Effector memory CD8-positive, alpha-beta T cell (primary cell): ENCODE measurements at regions not wholly inside any gene's neighbourhood (a gene's known extent, or its start where the extent isn't known, plus 50 kb on each side); places are given as distances from the start of the nearest gene placed in this dataset.

Source experiments
- ATAC-seq: fragments of 150-1000 bp; cut with Tn5 transposase; replicated peaks from 2 replicates; pipeline ENCODE4 v1.10.0; 2021; ENCODE audit warnings: mild to moderate bottlenecking, moderate library complexity
- DNase-seq, 3 experiments: peaks; one replicate each; pipeline ENCODE4 v3.0.0; 2021
- H3K27ac Mint-ChIP-seq, 2 donors: one replicate each; pipeline ENCODE4 v1.8.0; 2022; ENCODE audit warnings: mild to moderate bottlenecking in 2 of 2, mixed read lengths in 2 of 2, moderate library complexity in 2 of 2
- H3K27me3 Mint-ChIP-seq, 2 donors: one replicate each; pipeline ENCODE4 v1.8.0; 2022; ENCODE audit warnings: mixed read lengths in 2 of 2
- H3K36me3 Mint-ChIP-seq: one replicate; pipeline ENCODE4 v1.8.0; 2022; ENCODE audit warnings: mild to moderate bottlenecking, moderate library complexity, mixed read lengths; ENCODE audit not compliant: insufficient read depth
- H3K4me1 Mint-ChIP-seq, 2 donors: one replicate each; pipeline ENCODE4 v1.8.0; 2022; ENCODE audit warnings: low read depth in 2 of 2, mixed read lengths in 2 of 2
- H3K4me3 Mint-ChIP-seq, 2 donors: one replicate each; pipeline ENCODE4 v1.8.0; 2022; ENCODE audit warnings: mild to moderate bottlenecking in 2 of 2, mixed read lengths in 2 of 2, moderate library complexity in 2 of 2
- H3K9me3 Mint-ChIP-seq, 2 donors: one replicate each; pipeline ENCODE4 v1.8.0; 2022; ENCODE audit warnings: mixed read lengths in 2 of 2

DNA sequence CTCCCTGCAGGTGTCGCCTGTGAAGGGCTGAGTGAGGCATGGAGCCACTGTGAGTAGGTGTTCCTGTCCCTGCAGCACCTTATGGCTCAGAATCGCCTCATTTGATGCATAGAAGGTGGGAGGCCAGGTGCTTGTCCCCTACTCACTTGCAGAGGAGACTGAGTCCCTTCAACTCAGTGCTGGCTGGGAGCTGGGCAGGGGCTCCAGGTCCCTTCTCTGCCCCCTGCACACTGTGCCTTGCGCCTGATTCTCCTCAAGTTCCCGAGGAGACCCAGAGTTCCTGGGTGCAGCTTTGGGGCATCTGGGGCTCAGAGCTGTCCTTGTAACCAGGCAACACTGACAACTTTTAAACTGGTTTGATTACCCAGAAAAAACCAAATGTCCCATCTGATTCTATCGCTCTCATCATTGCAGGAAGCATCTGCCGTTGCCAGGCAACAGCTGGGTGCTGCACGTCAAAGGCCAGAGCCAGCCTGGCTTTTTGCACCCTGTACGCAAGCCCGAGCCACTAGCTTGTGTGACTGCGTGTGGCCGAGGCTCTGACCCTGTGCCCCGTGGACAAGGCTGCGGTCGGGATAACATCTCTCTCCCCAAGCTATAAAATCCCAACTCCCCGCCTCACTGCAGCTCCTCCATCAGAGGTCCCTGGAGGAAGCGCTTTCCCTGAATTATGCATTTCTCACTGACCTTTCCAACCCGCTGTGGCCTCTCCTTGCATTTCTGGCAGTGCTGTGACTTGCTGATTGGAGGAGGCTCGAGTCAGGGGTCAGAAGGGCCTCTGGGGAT is 130.8 kb upstream of the HDAC4 start:
- Mint-ChIP-seq H3K9me3 (peaks cover 0 to 2% of the 10 kb centered on the region in 2 donors), H3K4me1 (peaks cover 8 to 9% of the 10 kb centered on the region in 2 donors), H3K27me3 (peaks cover 8 to 10% of the 10 kb centered on the region in 2 donors), H3K27ac (no peak overlapping the region), H3K4me3 (no peak overlapping the region), H3K36me3 (no peaks in the 10 kb centered on the region)
- DNase-seq (no peak), ATAC-seq (no peak)

DNA sequence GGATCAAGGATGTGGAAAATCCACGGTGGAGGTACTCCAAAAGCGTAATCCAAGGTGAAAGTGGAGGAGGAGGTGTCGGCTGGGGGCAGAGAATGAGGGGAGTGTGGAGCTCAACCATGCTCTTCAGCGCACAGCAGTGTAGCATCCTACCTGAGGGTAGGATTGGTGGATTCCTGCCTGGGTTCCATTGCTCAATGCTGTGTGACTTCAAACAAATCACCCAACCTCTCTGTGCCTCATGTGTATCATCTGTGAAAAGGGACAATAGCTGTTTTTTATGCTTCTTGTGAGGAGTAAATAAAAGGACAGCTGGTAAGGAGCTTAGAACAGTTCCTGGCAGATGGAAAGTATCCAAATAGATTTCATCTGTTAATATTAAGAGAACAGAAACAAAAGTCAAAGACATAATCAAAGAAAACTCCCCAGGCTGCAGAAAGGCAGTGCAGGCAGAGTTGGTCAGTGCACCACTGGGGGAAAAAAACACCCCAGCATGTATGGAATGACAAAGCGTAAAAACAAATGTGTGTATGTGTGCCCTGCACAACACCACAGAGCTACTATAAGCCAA is 130.0 kb upstream of the HDAC4 start:
- H3K4me1 Mint-ChIP-seq: peaks cover 8 to 9% of the 10 kb centered on the region in 2 donors
- DNase-seq (no peak), ATAC-seq (no peak)
- H3K27me3 Mint-ChIP-seq: peaks cover 14 to 17% of the 10 kb centered on the region in 2 donors
- peaks cover 0 to 2% of the 10 kb centered on the region in 2 donors for H3K9me3 Mint-ChIP-seq
- H3K27ac Mint-ChIP-seq: peak overlapping the region in 1 of 2 donors; percentile 9
- no peak overlapping the region for H3K4me3 Mint-ChIP-seq
- H3K36me3 Mint-ChIP-seq: no peaks in the 10 kb centered on the region

DNA sequence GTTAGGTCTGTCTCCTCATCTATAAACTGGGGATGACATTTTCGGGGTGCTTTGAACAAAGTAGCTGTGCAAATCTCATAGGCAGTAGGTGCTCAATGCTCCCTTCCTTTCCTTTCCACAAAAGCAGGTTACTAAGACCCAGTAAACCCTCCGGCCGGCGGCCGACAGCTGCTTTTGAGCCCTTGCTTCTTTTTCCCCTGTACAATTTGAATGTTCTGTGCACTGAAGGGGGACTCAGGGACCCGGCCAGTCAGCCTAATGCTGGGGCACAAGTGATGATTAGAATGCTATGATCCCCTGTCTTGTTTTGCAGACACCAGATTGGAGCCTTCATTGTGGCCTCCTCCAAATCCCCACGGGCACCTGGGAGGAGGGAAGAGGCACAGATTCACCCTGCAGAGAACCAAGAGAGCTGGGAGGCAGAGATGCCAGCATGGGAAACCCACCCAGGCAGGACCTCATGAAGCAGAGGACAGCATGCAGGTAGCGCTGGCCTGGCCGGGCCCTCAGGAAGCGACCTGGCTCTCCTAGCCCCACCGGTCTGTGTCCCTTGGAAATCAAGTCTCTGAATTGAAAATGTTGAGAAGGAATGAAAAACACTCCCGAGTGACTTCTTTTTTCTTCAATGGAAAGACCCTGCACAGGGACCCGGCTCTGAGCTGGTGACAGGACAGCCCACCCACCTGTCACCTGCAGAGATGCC is 128.6 kb upstream of the HDAC4 start:
- Mint-ChIP-seq H3K9me3 (no peaks in the 10 kb centered on the region), H3K27ac (no peak overlapping the region), H3K27me3 (peaks cover 19 to 30% of the 10 kb centered on the region in 2 donors), H3K4me3 (no peak overlapping the region), H3K36me3 (no peaks in the 10 kb centered on the region), H3K4me1 (peaks cover 7 to 8% of the 10 kb centered on the region in 2 donors)
- DNase-seq (no peak), ATAC-seq (no peak)

DNA sequence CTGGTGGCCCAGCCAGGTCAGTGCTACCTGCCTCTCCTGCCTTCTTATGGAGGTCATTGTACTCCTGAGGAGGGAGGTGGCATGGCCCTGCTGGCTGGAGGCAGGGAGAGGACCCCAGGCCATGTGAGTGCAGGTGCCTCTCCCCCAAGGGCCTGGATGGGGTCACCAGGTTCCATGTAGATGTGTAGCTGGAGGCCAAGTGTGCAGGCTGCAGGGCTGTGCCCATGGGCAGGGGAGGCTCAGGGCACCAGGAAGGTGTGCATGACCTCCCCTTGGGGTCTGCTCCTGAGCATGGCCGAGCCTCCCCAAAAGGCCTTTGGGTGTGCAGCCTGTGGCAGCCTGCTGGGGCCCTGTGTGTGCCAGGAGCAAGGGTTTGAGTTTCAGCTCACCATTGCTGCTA is 128.1 kb upstream of the HDAC4 start:
- H3K4me1 Mint-ChIP-seq: peaks cover 3 to 6% of the 10 kb centered on the region in 2 donors
- no peaks in the 10 kb centered on the region for H3K36me3 Mint-ChIP-seq
- no peak overlapping the region for H3K27ac Mint-ChIP-seq
- peaks cover 19 to 30% of the 10 kb centered on the region in 2 donors for H3K27me3 Mint-ChIP-seq
- H3K9me3 Mint-ChIP-seq: no peaks in the 10 kb centered on the region
- H3K4me3 Mint-ChIP-seq: no peak overlapping the region
- DNase-seq: no peak
- no peak for ATAC-seq

DNA sequence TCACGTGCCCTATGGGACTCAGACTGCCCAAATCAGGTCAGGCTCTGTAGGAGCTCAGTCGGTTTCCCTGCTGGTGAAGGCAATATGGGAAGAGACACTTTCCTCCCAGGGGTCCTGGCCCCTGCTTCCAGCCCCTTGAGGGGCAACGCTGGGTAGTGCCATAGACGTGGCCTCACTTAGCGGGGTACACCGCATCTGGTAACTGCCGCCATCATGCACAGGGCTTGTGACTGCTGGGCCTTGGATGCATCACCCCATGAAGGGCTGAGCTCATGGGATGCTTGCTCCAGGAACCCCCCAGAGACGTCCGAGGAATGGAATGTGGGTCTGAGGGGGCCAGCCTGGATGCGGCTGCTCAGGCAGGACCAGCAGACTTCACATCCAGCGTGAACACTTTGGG is 127.3 kb upstream of the HDAC4 start:
- Mint-ChIP-seq H3K9me3 (no peaks in the 10 kb centered on the region), H3K4me1 (peaks cover 0 to under 1% of the 10 kb centered on the region in 2 donors), H3K27ac (no peak overlapping the region), H3K36me3 (no peaks in the 10 kb centered on the region), H3K4me3 (no peak overlapping the region), H3K27me3 (peaks cover 19 to 30% of the 10 kb centered on the region in 2 donors)
- DNase-seq (no peak), ATAC-seq (no peak)

DNA sequence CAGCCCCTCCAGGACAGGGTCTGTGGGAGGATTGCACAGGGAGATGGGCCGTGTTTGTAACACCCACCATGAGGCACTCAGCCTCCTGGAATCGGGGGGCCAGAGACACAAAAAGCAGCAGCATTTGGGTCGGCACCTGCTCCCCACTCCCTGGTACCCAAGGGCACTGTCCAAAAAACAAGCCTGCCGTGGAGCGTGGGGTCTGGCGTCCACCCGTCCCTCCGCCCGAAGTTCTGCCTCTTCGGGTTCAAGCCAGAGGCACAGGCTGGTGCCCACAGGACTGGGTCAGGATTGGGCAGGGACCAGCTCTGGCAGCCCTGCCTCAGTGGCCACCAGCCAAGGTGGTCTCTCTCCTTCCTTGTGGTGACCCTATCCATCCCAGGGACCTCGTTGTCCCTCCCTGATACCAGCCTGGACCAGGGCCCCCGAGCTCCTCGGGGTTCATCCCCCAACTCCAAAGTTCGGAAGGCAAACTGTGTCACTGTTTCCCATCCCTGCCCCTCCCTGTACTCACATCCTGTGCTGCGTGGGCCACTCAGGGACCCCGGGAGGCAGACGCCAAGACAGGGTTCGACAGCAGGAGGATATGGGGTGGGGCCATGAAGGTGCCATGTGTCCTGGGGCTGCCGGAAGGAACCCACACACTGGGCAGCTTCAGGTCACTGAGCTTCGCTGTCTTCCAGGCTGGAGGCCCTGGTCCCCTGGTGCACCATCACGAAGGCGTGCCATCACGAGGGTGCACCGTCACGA is 126.0 kb upstream of the HDAC4 start:
- no peaks in the 10 kb centered on the region for H3K36me3 Mint-ChIP-seq
- no peak overlapping the region for H3K4me3 Mint-ChIP-seq
- no peaks in the 10 kb centered on the region for H3K9me3 Mint-ChIP-seq
- peaks cover 0 to 3% of the 10 kb centered on the region in 2 donors for H3K4me1 Mint-ChIP-seq
- H3K27me3 Mint-ChIP-seq: peaks cover 19 to 41% of the 10 kb centered on the region in 2 donors
- no peak for DNase-seq
- no peak overlapping the region for H3K27ac Mint-ChIP-seq
- ATAC-seq: no peak

DNA sequence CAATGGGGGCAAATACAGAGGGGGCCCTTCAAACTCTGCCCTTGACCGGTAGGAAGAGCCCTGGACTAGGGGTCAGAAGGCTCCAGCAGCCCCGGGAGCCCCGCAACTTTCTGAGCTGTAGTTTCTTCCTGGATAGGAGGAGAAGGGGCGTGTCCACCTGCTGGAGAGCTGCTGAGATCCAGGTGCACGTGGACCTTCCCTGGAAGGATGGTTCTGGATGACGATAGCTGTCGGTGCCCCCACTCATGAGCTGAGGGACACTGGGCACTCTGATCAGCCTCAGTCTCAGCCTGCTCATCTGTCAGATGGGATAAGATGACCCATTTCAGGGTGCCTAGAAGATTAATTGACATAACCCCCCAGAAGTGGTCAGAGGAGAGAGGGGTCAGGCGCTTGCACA is 125.2 kb upstream of the HDAC4 start:
- ATAC-seq: no peak
- no peaks in the 10 kb centered on the region for H3K9me3 Mint-ChIP-seq
- H3K4me3 Mint-ChIP-seq: no peak overlapping the region

DNA sequence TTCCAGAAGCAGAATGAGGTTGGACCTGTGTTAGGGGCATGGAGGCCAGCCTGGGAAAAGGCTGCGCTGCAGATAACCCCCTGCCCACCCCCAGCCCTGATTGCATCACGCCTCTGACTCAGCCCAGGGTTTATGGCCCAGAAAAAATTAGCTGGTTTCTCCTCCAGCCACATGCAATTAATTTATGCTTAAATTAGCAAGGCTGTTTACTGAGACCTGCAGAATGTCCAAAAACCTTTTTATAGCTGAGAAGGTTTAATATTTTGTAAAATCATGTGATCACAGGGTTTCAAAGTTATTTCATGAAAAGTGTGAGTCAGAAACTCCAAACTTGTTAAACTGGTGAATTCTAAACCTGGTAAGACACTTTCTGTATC is 123.1 kb upstream of the HDAC4 start:
- DNase-seq (no peak), ATAC-seq (no peak)
- H3K27me3 Mint-ChIP-seq: peaks cover 11 to 36% of the 10 kb centered on the region in 2 donors
- H3K4me1 Mint-ChIP-seq: peaks cover 0 to 3% of the 10 kb centered on the region in 2 donors
- H3K9me3 Mint-ChIP-seq: no peaks in the 10 kb centered on the region
- no peaks in the 10 kb centered on the region for H3K36me3 Mint-ChIP-seq
- H3K4me3 Mint-ChIP-seq: no peak overlapping the region
- H3K27ac Mint-ChIP-seq: no peak overlapping the region

More for the DNA sequence above, 125.2 kb upstream of the HDAC4 start:
- H3K27ac Mint-ChIP-seq: peak overlapping the region in 1 of 2 donors; percentile 15
- H3K4me1 Mint-ChIP-seq: peaks cover 0 to 3% of the 10 kb centered on the region in 2 donors
- H3K27me3 Mint-ChIP-seq: peaks cover 19 to 41% of the 10 kb centered on the region in 2 donors
- H3K36me3 Mint-ChIP-seq: no peaks in the 10 kb centered on the region
- DNase-seq: no peak

DNA sequence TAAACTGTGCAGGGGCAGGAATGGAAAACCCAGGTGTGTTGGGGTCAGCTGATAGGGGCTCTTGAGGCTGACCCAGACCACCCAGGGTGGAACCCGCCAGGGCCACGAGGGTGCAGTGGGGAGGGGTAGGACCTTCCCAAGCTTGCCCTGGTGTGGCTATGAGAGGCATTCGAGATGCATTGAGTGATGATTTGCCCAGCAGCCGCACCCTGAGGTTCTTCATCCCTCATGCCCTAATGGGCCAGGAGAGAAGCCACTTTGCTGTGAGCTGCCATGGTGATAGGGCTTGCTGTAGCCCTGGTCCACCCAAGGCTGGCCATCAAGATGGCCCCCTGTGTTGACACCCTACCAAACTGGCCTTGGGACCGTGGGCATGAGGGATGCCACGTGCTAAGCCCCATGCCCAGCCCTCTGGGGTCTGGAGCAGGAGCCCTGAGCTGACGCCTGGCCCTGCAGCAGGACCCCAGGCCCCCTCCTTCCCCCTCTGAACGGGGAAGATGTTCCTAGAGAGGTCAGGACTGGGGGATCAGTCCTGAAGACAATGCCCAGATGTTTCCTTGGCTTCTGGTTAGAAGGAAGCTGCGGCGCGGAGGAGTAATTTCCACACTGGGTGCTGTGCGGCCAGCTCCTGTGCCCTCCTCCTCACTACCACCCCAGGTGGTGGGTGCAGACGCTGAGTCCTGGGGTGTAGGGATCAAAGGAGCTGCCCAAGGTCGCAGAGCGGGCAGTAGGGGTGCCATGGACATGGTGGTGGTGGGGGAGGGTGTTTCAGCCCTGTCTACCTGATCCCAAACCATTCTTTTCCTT is 122.5 kb upstream of the HDAC4 start:
- DNase-seq (no peak), ATAC-seq (no peak)
- H3K27ac Mint-ChIP-seq: no peak overlapping the region
- peaks cover 0 to 3% of the 10 kb centered on the region in 2 donors for H3K4me1 Mint-ChIP-seq
- H3K9me3 Mint-ChIP-seq: no peaks in the 10 kb centered on the region
- no peaks in the 10 kb centered on the region for H3K36me3 Mint-ChIP-seq
- H3K27me3 Mint-ChIP-seq: peaks cover 11 to 37% of the 10 kb centered on the region in 2 donors
- H3K4me3 Mint-ChIP-seq: no peak overlapping the region

DNA sequence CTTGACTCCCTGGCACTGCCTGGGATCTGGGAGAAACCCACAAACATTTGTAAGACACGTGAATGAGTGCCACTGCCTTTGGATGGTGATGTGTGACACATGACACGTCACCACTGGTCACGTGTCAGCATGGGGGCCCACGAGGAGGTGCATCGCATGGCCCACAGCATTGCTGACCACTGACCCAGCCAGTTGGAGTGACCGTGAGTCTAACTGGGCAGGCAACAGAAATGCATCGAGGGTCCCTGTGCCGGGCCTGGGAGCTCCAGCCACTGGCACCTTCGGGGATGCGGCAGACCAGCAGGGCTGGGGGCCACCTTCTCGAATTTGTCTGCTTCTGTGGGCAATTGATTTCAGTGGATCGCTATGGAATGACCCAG is 121.9 kb upstream of the HDAC4 start:
- DNase-seq: no peak

DNA sequence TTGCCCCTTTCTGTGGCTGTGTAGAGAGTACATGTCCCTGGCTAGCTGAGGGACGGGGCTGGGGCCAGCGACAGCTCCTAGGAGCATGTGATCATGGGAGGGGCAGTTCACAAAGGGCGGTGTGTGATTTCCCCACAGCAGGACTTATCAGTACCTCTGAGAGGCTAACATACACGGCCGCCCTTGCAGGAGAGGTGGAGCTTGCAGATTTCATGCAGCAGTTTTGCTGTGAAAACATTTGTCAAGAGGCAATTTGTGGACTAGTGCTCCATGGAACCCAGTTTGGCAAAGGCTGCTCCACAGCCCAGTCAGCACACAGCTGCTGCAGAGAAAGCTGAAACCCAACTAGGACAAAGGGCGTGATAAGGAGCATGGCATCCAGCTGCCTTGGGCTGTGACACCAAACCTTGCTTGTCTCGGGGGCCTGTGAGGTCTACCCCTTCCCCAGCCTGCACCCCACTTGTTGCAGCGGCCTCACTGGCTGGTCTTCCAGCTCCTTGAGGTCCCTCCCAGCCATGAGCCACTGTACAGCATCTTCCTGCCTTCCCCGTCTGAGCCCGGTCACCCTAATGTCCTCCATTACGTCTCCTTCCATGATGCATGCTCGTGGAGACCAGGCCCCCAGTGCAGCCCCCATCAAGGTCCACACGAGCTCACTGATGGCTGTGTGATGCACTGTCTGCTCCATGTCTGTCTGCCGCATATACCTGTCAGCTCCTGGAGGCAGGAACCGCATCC is 121.4 kb upstream of the HDAC4 start:
- Mint-ChIP-seq H3K27me3 (peaks cover 11 to 43% of the 10 kb centered on the region in 2 donors), H3K36me3 (no peaks in the 10 kb centered on the region), H3K4me3 (no peak overlapping the region), H3K27ac (no peak overlapping the region), H3K4me1 (peaks cover 0 to 6% of the 10 kb centered on the region in 2 donors), H3K9me3 (no peaks in the 10 kb centered on the region)
- DNase-seq (no peak), ATAC-seq (no peak)

More for the DNA sequence above, 121.9 kb upstream of the HDAC4 start:
- Mint-ChIP-seq H3K27ac (no peak overlapping the region), H3K4me1 (peaks cover 0 to 3% of the 10 kb centered on the region in 2 donors), H3K27me3 (peaks cover 11 to 38% of the 10 kb centered on the region in 2 donors), H3K4me3 (no peak overlapping the region), H3K9me3 (no peaks in the 10 kb centered on the region), H3K36me3 (no peaks in the 10 kb centered on the region)
- no peak for ATAC-seq

DNA sequence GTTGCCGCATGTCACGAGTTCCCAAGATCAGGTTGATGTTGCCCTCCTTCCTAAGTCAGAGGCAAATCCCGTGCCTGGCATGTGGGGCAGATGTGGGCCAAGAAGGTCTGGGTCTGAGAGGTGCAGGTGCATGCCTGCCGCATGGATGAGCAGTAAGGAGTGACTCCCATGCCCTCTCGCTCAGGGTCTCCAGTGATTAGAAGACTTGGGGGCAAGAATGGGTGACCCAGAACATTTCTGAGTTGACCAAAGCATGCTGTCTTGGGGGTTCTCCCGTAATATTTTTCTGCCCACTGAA is 120.6 kb upstream of the HDAC4 start:
- ATAC-seq (no peak), DNase-seq (no peak)
- no peak overlapping the region for H3K27ac Mint-ChIP-seq
- H3K4me3 Mint-ChIP-seq: no peak overlapping the region
- H3K36me3 Mint-ChIP-seq: no peaks in the 10 kb centered on the region
- H3K27me3 Mint-ChIP-seq: peaks cover 11 to 46% of the 10 kb centered on the region in 2 donors
- no peaks in the 10 kb centered on the region for H3K9me3 Mint-ChIP-seq
- peaks cover 0 to 6% of the 10 kb centered on the region in 2 donors for H3K4me1 Mint-ChIP-seq
